ENCODE measurements at regions not wholly inside any gene's neighbourhood (a gene's known extent, or its start where the extent isn't known, plus 50 kb on each side); places are given as distances from the start of the nearest gene placed in this dataset.
"Not testable (repeated sequence)": the region's sequence is repeated elsewhere in the genome, so short reads cannot be mapped to it uniquely, and the experiment has no call there.

- DNase-seq (ENCODE audit: low spot score) (no peak), FAIRE-seq (no peak), ATAC-seq (no peak)
- in situ Hi-C loops (cut with HindIII; ENCODE audit: extremely low pct_ligation_motif_present, low pct_unique_long_range_greater_than_20kb), result no loop called here
- intact Hi-C loops (cut with micrococcal nuclease; ENCODE audit: unreplicated experiment), result no loop called here
- no peaks in the 10 kb centered on the region for H4K20me1 ChIP-seq (ENCODE audit: insufficient read depth, low read length)
- no peak overlapping the region for H3K4me2 ChIP-seq (ENCODE audit: low read depth, low read length)
- H2AFZ ChIP-seq (ENCODE audit: low read length), result no peak overlapping the region
- peaks cover 21% of the 10 kb centered on the region; the same call in 1 of the 2 replicates for H3K9me3 ChIP-seq (ENCODE audit: low read length)
- no peaks in the 10 kb centered on the region for H3K79me2 ChIP-seq (ENCODE audit: insufficient read depth, low read length)
- H3K27me3 ChIP-seq (ENCODE audit: control insufficient read depth in 1 of 2, insufficient read depth in 2 of 2, low read length in 2 of 2), result no peaks in the 10 kb centered on the region
- WGBS (ENCODE audit: low lambda C conversion rate), result 2% methylated on average over 3 of the region's 3 CpGs
- POLR2A ChIA-PET, result no interaction called here
- H3K27ac ChIP-seq (ENCODE audit: extremely low read length, insufficient read depth, low read length), result no peak overlapping the region
- no peaks in the 10 kb centered on the region for H3K4me1 ChIP-seq (ENCODE audit: insufficient read depth, low read length)
- H3K36me3 ChIP-seq (replicated peaks in 1 of 2; ENCODE audit: control insufficient read depth in 1 of 2, insufficient read depth in 2 of 2, low read length in 2 of 2), result no peaks in the 10 kb centered on the region
- H3K9ac ChIP-seq (ENCODE audit: insufficient read depth, low read depth, low read length), result no peak overlapping the region
- CTCF ChIA-PET (ENCODE audit: low intra/inter-chr PET ratio, low total read pairs), result no interaction called here
- TF ChIP-seq ZMYM2 (CRISPR knock-in tag; IDR thresholded peaks at IDR 0.05) (no peak), MNT (IDR thresholded peaks at IDR 0.05) (peak; percentile 96)
- H3K4me3 ChIP-seq (replicated peaks in 1 of 3; ENCODE audit: insufficient read depth in 1 of 3, low read depth in 2 of 3, low read length in 3 of 3), result no peak overlapping the region
- BruUV-seq (replicated peaks), result no TSS peak
Observed at GRCh38 chr7:81226234-81226633, 307.4 kb upstream of the SEMA3C start.

- CTCF ChIA-PET (ENCODE audit: low intra/inter-chr PET ratio, low total read pairs); ATAC-seq: not testable (repeated sequence)
Observed at GRCh38 chr7:81222692-81223091, 303.8 kb upstream of the SEMA3C start.

More at GRCh38 chr7:81222692-81223091, 303.8 kb upstream of the SEMA3C start:
- WGBS (ENCODE audit: low lambda C conversion rate), result 90% methylated on average over 2 of the region's 2 CpGs
- H3K36me3 ChIP-seq (replicated peaks in 1 of 2; ENCODE audit: control insufficient read depth in 1 of 2, insufficient read depth in 2 of 2, low read length in 2 of 2); H3K4me3 ChIP-seq (replicated peaks in 1 of 3; ENCODE audit: insufficient read depth in 1 of 3, low read depth in 2 of 3, low read length in 3 of 3); DNase-seq (ENCODE audit: low spot score); FAIRE-seq; H3K4me1 ChIP-seq (ENCODE audit: insufficient read depth, low read length); H3K27me3 ChIP-seq (ENCODE audit: control insufficient read depth in 1 of 2, insufficient read depth in 2 of 2, low read length in 2 of 2); H4K20me1 ChIP-seq (ENCODE audit: insufficient read depth, low read length); H3K79me2 ChIP-seq (ENCODE audit: insufficient read depth, low read length); in situ Hi-C loops (cut with HindIII; ENCODE audit: extremely low pct_ligation_motif_present, low pct_unique_long_range_greater_than_20kb); H3K27ac ChIP-seq (ENCODE audit: extremely low read length, insufficient read depth, low read length); POLR2A ChIA-PET; intact Hi-C loops (cut with micrococcal nuclease; ENCODE audit: unreplicated experiment); BruUV-seq (replicated peaks); H3K9ac ChIP-seq (ENCODE audit: insufficient read depth, low read depth, low read length); H3K4me2 ChIP-seq (ENCODE audit: low read depth, low read length); H2AFZ ChIP-seq (ENCODE audit: low read length): not testable (repeated sequence)
- peaks cover 21% of the 10 kb centered on the region; the same call in 1 of the 2 replicates for H3K9me3 ChIP-seq (ENCODE audit: low read length)

Measured in HepG2 (cell line).